ENCODE measurements at regions not wholly inside any gene's neighbourhood (a gene's known extent, or its start where the extent isn't known, plus 50 kb on each side); places are given as distances from the start of the nearest gene placed in this dataset.

DNA sequence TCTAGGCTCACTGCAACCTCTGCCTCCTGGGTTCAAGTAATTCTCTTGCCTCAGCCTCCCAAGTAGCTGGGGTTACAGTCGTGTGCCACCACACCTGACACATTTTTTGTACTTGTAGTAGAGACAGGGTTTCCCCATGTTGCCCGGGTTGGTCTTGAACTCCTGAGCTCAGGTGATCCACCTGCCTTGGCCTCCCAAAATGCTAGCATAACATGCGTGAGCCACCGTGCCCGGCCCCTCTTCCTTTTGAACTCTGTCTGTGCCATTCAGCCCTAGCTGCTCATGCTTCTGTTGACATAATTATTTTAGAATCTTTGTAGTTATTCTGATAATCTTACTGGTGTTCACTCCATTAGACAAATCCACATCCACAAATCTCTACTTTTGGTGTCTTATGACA lies 1231.3 kb upstream of the ADGRL3 start:
- TF ChIP-seq, protein P1, sequence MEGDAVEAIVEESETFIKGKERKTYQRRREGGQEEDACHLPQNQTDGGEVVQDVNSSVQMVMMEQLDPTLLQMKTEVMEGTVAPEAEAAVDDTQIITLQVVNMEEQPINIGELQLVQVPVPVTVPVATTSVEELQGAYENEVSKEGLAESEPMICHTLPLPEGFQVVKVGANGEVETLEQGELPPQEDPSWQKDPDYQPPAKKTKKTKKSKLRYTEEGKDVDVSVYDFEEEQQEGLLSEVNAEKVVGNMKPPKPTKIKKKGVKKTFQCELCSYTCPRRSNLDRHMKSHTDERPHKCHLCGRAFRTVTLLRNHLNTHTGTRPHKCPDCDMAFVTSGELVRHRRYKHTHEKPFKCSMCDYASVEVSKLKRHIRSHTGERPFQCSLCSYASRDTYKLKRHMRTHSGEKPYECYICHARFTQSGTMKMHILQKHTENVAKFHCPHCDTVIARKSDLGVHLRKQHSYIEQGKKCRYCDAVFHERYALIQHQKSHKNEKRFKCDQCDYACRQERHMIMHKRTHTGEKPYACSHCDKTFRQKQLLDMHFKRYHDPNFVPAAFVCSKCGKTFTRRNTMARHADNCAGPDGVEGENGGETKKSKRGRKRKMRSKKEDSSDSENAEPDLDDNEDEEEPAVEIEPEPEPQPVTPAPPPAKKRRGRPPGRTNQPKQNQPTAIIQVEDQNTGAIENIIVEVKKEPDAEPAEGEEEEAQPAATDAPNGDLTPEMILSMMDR (IDR thresholded peaks at IDR 0.05; ENCODE audit: insufficient read depth, low read depth, low read length, missing control alignments) = no peak
- no peak overlapping the region for H3K4me3 ChIP-seq (ENCODE audit: low read length)
- no peak for DNase-seq (ENCODE audit: low read depth)

DNA sequence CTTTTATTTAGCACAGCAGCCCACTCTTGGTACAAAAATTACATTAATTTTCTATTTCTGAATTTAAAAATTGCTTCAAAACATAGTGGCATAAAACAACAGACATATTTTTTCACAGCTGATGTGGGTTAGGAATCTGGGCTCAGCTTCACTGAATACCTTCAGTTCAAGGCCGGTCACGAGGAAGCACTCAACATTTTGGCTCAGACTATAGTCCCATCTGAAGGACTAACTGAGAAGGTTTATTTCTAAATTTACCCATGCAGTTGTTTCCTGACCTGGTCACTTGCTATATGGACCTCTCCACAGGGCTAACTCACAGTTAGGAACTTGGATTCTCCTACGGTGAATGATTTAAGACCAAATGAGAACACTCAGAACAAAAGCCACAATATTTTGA lies 1230.2 kb upstream of the ADGRL3 start:
- DNase-seq (ENCODE audit: low read depth) = no peak
- TF ChIP-seq, protein P1 (IDR thresholded peaks at IDR 0.05; ENCODE audit: insufficient read depth, low read depth, low read length, missing control alignments) = no peak
- no peak overlapping the region for H3K4me3 ChIP-seq (ENCODE audit: low read length)

DNA sequence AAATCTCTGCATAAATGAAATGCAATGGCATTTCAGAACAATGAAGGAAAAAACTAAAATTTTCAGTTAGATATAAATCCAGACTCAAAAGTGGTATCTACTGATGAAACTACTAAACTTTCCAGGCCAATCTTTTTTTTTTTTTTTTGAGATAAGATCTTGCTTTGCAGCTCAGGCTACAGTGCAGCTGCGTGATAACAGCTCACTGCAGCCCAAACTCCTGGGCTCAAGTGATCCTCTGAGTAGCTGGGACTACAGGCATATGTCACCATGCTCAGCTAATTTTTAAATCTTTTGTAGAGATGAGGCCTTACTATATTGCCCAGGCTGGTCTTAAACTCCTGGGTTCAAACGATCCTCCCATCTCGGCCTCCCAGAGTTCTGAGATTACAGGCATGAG lies 1228.2 kb upstream of the ADGRL3 start:
- no peak for DNase-seq (ENCODE audit: low read depth)
- TF ChIP-seq, protein P1 (IDR thresholded peaks at IDR 0.05; ENCODE audit: insufficient read depth, low read depth, low read length, missing control alignments) = no peak
- H3K4me3 ChIP-seq (ENCODE audit: low read length) = no peak overlapping the region

DNA sequence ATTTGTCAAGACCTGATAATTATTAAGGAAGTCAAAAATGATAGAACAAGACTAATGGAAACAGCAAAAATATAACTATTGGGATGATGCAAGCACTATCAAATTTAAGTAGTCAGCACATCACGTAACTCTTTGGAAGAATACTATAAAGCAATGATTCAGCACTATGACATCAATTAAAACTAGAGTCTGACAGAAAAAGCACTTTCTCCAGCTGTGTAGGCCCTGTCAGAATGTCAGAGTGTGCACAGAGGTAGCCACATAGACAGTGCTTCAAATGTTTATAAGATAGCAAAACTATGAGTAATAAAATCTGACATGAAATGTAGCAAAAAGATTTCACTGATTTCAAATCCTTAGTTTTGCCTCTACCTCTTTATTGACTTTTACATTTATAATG lies 1226.6 kb upstream of the ADGRL3 start:
- TF ChIP-seq, protein P1 (IDR thresholded peaks at IDR 0.05; ENCODE audit: insufficient read depth, low read depth, low read length, missing control alignments) = no peak
- DNase-seq (ENCODE audit: low read depth) = no peak
- no peak overlapping the region for H3K4me3 ChIP-seq (ENCODE audit: low read length)

DNA sequence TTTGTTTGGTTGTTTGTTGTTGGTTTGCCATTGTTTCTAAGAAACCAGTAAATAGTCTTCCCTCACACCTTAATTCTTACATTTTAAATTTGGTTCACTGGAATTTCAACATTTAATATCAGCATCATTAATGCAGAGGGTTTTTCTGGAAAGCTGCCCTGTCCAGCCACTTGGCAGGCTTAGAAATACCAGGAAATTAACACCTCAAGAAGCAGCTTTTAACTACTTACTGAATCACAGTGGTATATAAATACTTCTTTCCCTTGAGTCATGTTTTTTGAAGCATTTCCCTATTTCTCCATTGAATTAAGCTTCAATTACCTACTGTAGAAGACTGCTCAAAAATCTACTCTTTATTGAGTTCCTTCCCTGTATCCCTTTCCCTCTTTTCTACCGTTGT lies 1221.1 kb upstream of the ADGRL3 start:
- DNase-seq (ENCODE audit: low read depth) = no peak
- no peak overlapping the region for H3K4me3 ChIP-seq (ENCODE audit: low read length)
- TF ChIP-seq, protein P1 (IDR thresholded peaks at IDR 0.05; ENCODE audit: insufficient read depth, low read depth, low read length, missing control alignments) = no peak

DNA sequence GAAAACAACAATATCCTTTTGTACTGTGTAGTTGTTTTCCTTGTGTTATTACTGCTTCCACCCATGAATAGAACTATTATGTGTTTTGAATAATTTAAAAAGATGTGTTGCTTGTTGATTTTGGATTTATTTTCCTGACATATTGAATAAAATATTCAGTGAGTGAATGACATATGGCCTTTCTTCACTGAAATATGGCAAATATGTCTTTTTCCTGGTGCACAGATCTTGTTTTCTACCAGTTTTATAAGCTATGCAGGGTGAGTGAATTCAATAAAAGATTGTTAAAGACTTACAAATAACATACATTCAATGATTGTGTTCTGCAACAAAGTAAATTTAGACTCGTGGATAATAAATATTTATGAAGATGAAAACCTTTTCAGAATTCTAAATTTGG lies 1216.3 kb upstream of the ADGRL3 start:
- TF ChIP-seq, protein P1 (IDR thresholded peaks at IDR 0.05; ENCODE audit: insufficient read depth, low read depth, low read length, missing control alignments) = no peak
- DNase-seq (ENCODE audit: low read depth) = no peak
- H3K4me3 ChIP-seq (ENCODE audit: low read length) = no peak overlapping the region

DNA sequence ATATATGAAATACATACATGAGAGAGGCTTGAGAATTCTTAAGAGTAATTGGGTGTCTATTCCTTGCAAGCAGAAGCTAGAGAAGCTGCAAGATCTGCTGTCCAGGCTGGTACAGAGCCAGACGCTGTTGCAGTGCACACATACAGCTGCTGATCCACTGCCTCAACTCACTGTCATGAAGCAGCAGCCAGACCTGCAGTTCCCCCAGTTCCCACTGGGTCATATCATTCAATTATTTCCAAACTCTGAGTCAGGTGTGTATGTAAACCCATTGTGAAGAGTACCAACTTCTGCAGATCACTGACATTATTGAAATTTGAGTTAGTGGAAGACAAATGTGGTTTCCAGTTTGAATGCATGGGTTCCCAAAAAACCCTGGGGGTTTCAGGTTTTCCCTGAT lies 1212.8 kb upstream of the ADGRL3 start:
- no peak overlapping the region for H3K4me3 ChIP-seq (ENCODE audit: low read length)
- TF ChIP-seq, protein P1 (IDR thresholded peaks at IDR 0.05; ENCODE audit: insufficient read depth, low read depth, low read length, missing control alignments) = no peak
- no peak for DNase-seq (ENCODE audit: low read depth)
